ENCODE measurements at regions not wholly inside any gene's neighbourhood (a gene's known extent, or its start where the extent isn't known, plus 50 kb on each side); places are given as distances from the start of the nearest gene placed in this dataset.

GRCh38 chr12:32987512-32987911, 90.9 kb upstream of the PKP2 start:
- TF ChIP-seq CTCF (IDR thresholded peaks at IDR 0.05) (no peak), POLR2A (IDR thresholded peaks at IDR 0.05) (no peak)
- H3K4me1 ChIP-seq (replicated peaks in 1 of 2): no peaks in the 10 kb centered on the region
- H3K4me3 ChIP-seq: no peak overlapping the region
- no peak for DNase-seq
- H3K9me3 ChIP-seq (replicated peaks in 1 of 3): no peaks in the 10 kb centered on the region
- intact Hi-C loops (cut with DNase I): no loop called here
- H3K27me3 ChIP-seq: no peaks in the 10 kb centered on the region
- H3K36me3 ChIP-seq (replicated peaks in 1 of 2): no peaks in the 10 kb centered on the region
- no peak overlapping the region for H3K27ac ChIP-seq
- WGBS, 4 donors: 28 to 33% (median 31%) methylated on average over 1 of the region's 1 CpG

GRCh38 chr12:32983968-32984367, 87.4 kb upstream of the PKP2 start:
- Histone ChIP-seq H3K36me3 (replicated peaks in 1 of 2) (no peaks in the 10 kb centered on the region), H3K27me3 (no peaks in the 10 kb centered on the region), H3K4me3 (no peak overlapping the region), H3K4me1 (replicated peaks in 1 of 2) (no peaks in the 10 kb centered on the region), H3K27ac (no peak overlapping the region), H3K9me3 (replicated peaks in 1 of 3) (no peaks in the 10 kb centered on the region)
- WGBS, 4 donors: 58 to 83% (median 66%) methylated on average over 4 of the region's 4 CpGs
- intact Hi-C loops (cut with DNase I): no loop called here
- DNase-seq: no peak
- TF ChIP-seq POLR2A (IDR thresholded peaks at IDR 0.05) (no peak), CTCF (IDR thresholded peaks at IDR 0.05) (no peak)

DNA sequence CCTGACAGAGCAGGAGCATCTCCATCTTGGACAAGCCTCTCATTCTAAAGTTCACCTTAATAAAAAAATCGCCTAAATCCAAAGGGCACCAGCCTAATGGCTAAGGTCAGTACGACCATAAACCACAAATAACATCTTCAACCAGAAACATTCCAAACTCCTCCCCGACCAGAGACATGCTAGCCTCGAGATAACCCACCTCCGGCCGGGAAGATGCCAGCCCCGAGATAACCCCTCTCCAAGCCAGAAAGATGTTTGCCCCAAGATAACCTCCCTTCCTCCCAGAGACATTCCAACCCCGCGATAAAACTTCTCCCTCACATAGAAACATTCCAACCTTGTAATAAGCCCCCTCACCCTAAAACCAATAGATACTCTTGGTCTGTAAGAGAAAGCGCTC, 86.8 kb upstream of the PKP2 start:
- H3K4me3 ChIP-seq: no peak overlapping the region
- intact Hi-C loops (cut with DNase I): no loop called here

DNA sequence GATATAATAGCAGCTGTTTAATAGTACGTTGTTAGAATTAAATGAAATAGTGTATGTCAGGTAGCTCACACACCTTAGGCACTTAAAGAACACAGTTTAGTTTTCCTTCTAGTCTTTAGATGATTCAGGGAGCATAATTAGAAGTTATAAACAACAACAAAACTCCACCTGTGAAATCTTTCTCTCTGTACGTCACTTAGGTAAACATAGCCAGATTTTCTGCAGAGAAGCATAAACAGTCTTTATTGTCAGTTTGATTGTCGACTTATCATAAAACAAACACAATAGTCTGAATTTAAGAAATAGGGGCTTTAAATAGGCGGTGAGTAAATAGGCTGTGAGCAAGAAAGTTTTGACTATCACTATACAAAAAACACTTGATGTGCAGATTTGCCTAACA, 84.6 kb upstream of the PKP2 start:
- Histone ChIP-seq H3K27ac (no peak overlapping the region), H3K9me3 (replicated peaks in 1 of 3) (no peaks in the 10 kb centered on the region), H3K27me3 (no peaks in the 10 kb centered on the region), H3K4me1 (replicated peaks in 1 of 2) (no peaks in the 10 kb centered on the region), H3K4me3 (no peak overlapping the region), H3K36me3 (replicated peaks in 1 of 2) (no peaks in the 10 kb centered on the region)
- intact Hi-C loops (cut with DNase I): no loop called here
- TF ChIP-seq CTCF (IDR thresholded peaks at IDR 0.05) (no peak), POLR2A (IDR thresholded peaks at IDR 0.05) (no peak)
- no peak for DNase-seq
- 53 to 67% (median 63%) methylated on average over 4 of the region's 4 CpGs for WGBS, 4 donors

More for the DNA sequence above, 86.8 kb upstream of the PKP2 start:
- H3K4me1 ChIP-seq (replicated peaks in 1 of 2): no peaks in the 10 kb centered on the region
- no peaks in the 10 kb centered on the region for H3K36me3 ChIP-seq (replicated peaks in 1 of 2)
- no peak overlapping the region for H3K27ac ChIP-seq
- TF ChIP-seq POLR2A (IDR thresholded peaks at IDR 0.05) (no peak), CTCF (IDR thresholded peaks at IDR 0.05) (no peak)
- no peak for DNase-seq
- no peaks in the 10 kb centered on the region for H3K27me3 ChIP-seq
- no peaks in the 10 kb centered on the region for H3K9me3 ChIP-seq (replicated peaks in 1 of 3)
- WGBS, 4 donors: 19 to 24% (median 20%) methylated on average over 10 of the region's 10 CpGs

All from adrenal gland (tissue), 9 donors.